UCSD-AML1 (cell line): ENCODE measurements at regions not wholly inside any gene's neighbourhood (a gene's known extent, or its start where the extent isn't known, plus 50 kb on each side); places are given as distances from the start of the nearest gene placed in this dataset.
"Not testable (repeated sequence)": the region's sequence is repeated elsewhere in the genome, so short reads cannot be mapped to it uniquely, and the experiment has no call there.

Source experiments
- DNase-seq: peaks from one replicate; lab custom pipeline; 2025; ENCODE audit not compliant: unreplicated experiment; lab: John Stamatoyannopoulos, UW

GRCh38 chr2:57139179-57139578 lies 907.4 kb upstream of the VRK2 start:
- no peak for DNase-seq

- DNase-seq, result no peak
Measured at GRCh38 chr2:57141269-57141668, 905.3 kb upstream of the VRK2 start.

GRCh38 chr2:57146951-57147350 lies 899.7 kb upstream of the VRK2 start:
- DNase-seq, result peak; percentile 3

- no peak for DNase-seq
Measured at GRCh38 chr2:57156231-57156924, 890.2 kb upstream of the VRK2 start.

GRCh38 chr2:57160976-57161375 lies 885.6 kb upstream of the VRK2 start:
- no peak for DNase-seq

GRCh38 chr2:57177176-57177575 lies 869.4 kb upstream of the VRK2 start:
- DNase-seq, result no peak

GRCh38 chr2:57180042-57180567 lies 866.5 kb upstream of the VRK2 start:
- no peak for DNase-seq

GRCh38 chr2:57180678-57181077 lies 865.9 kb upstream of the VRK2 start:
- no peak for DNase-seq

- no peak for DNase-seq
Measured at GRCh38 chr2:57181315-57182038, 865.1 kb upstream of the VRK2 start.

GRCh38 chr2:57182916-57183315 lies 863.7 kb upstream of the VRK2 start:
- DNase-seq, result no peak

- DNase-seq, result no peak
Measured at GRCh38 chr2:57185568-57185967, 861.0 kb upstream of the VRK2 start.

- no peak for DNase-seq
Measured at GRCh38 chr2:57190007-57190406, 856.6 kb upstream of the VRK2 start.

- no peak for DNase-seq
Measured at GRCh38 chr2:57199663-57200062, 846.9 kb upstream of the VRK2 start.

- DNase-seq, result no peak
Measured at GRCh38 chr2:57204364-57204763, 842.2 kb upstream of the VRK2 start.

- DNase-seq, result no peak
Measured at GRCh38 chr2:57205241-57205640, 841.4 kb upstream of the VRK2 start.

GRCh38 chr2:57207191-57207590 lies 839.4 kb upstream of the VRK2 start:
- no peak for DNase-seq

GRCh38 chr2:57209799-57210198 lies 836.8 kb upstream of the VRK2 start:
- DNase-seq, result no peak

- no peak for DNase-seq
Measured at GRCh38 chr2:57210855-57211254, 835.8 kb upstream of the VRK2 start.

- DNase-seq, result no peak
Measured at GRCh38 chr2:57217013-57217412, 829.6 kb upstream of the VRK2 start.

- no peak for DNase-seq
Measured at GRCh38 chr2:57218206-57218605, 828.4 kb upstream of the VRK2 start.

GRCh38 chr2:57229706-57230105 lies 816.9 kb upstream of the VRK2 start:
- DNase-seq, result not testable (repeated sequence)

- not testable (repeated sequence) for DNase-seq
Measured at GRCh38 chr2:57232341-57232740, 814.3 kb upstream of the VRK2 start.
